ENCODE measurements at regions not wholly inside any gene's neighbourhood (a gene's known extent, or its start where the extent isn't known, plus 50 kb on each side); places are given as distances from the start of the nearest gene placed in this dataset.
"Not testable (repeated sequence)": the region's sequence is repeated elsewhere in the genome, so short reads cannot be mapped to it uniquely, and the experiment has no call there.

DNA sequence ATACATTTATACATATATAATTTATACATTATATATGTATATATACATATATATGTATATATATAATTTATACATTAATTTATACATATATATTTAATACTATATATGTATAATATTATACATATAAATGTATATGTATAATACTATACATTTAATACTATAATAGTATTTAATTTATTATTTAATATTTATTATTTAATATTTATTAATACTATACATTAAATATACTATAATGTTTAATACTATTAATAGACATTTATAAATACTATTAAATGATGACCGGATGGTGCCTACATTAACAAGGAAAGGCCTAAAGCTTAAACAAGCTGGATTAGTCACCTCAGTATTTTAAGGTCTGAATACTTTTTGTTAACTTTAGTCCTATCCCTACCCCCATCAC lies 145.9 kb upstream of the HTR1E start:
- in situ Hi-C loops (cut with MboI; ENCODE audit: low pct_unique_long_range_greater_than_20kb, low sequenced_read_pairs, unreplicated experiment): no loop called here
- DNase-seq (ENCODE audit: low spot score): no peak

DNA sequence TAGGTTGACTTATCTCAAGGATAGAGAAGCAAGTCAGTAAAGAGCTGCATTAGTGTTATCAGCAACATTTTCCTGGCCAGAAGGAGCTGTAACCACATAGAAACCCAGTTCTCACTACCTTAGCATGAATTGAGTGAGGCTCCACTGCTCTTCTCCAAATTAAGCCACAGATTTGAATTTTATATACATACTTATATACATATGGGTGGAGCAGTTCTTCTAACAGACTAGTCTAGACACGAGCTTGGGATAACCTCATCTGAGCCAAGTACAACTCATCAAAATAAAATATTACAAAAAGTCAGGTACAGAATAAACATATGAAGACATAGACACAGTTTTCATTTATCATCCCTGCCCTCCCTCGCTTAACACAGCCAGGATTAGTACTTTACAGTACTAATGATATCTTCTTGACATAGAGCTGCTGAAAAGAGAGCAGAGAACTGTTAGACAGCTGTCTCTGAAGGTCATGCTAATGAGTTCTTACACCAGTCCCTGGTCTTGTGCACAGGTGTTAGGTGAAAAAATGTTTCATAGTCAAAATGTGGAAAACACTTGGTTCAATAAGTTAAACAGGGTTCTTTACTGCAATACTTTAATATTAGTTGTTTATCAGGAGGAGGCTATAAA lies 147.4 kb upstream of the HTR1E start:
- in situ Hi-C loops (cut with MboI; ENCODE audit: low pct_unique_long_range_greater_than_20kb, low sequenced_read_pairs, unreplicated experiment): no loop called here
- no peak for DNase-seq (ENCODE audit: low spot score)
- TF ChIP-seq, protein P1, sequence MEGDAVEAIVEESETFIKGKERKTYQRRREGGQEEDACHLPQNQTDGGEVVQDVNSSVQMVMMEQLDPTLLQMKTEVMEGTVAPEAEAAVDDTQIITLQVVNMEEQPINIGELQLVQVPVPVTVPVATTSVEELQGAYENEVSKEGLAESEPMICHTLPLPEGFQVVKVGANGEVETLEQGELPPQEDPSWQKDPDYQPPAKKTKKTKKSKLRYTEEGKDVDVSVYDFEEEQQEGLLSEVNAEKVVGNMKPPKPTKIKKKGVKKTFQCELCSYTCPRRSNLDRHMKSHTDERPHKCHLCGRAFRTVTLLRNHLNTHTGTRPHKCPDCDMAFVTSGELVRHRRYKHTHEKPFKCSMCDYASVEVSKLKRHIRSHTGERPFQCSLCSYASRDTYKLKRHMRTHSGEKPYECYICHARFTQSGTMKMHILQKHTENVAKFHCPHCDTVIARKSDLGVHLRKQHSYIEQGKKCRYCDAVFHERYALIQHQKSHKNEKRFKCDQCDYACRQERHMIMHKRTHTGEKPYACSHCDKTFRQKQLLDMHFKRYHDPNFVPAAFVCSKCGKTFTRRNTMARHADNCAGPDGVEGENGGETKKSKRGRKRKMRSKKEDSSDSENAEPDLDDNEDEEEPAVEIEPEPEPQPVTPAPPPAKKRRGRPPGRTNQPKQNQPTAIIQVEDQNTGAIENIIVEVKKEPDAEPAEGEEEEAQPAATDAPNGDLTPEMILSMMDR (IDR thresholded peaks at IDR 0.05; ENCODE audit: extremely low read depth, insufficient read depth, missing control alignments): no peak

More for the DNA sequence above, 145.9 kb upstream of the HTR1E start:
- TF ChIP-seq, protein P1 (IDR thresholded peaks at IDR 0.05; ENCODE audit: extremely low read depth, insufficient read depth, missing control alignments): no peak

GRCh38 chr6:86782328-86782727 lies 155.0 kb upstream of the HTR1E start:
- no peak for DNase-seq (ENCODE audit: low spot score)
- TF ChIP-seq, protein P1 (IDR thresholded peaks at IDR 0.05; ENCODE audit: extremely low read depth, insufficient read depth, missing control alignments): no peak
- in situ Hi-C loops (cut with MboI; ENCODE audit: low pct_unique_long_range_greater_than_20kb, low sequenced_read_pairs, unreplicated experiment): no loop called here

DNA sequence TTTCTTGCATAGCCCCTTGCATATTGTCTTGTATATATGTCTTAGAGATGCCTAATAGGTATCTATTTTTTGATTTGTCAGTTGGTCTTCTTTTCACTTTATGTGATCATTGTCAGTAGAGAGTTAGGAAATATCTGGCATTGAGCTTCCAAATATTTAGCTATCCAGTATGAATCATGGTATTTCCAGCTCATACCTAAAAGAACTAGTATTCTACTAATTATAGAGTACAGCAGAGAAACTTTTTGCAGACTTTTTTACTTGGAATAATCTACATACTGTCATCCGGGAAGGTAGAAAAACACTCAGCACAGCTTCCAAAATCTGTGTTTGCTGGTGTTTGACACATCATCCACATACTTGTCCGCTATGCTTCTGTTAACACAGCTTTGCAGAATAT lies 156.4 kb upstream of the HTR1E start:
- TF ChIP-seq, protein P1 (IDR thresholded peaks at IDR 0.05; ENCODE audit: extremely low read depth, insufficient read depth, missing control alignments): no peak
- in situ Hi-C loops (cut with MboI; ENCODE audit: low pct_unique_long_range_greater_than_20kb, low sequenced_read_pairs, unreplicated experiment): no loop called here
- DNase-seq (ENCODE audit: low spot score): no peak

- in situ Hi-C loops (cut with MboI; ENCODE audit: low pct_unique_long_range_greater_than_20kb, low sequenced_read_pairs, unreplicated experiment): no loop called here
- TF ChIP-seq, protein P1 (IDR thresholded peaks at IDR 0.05; ENCODE audit: extremely low read depth, insufficient read depth, missing control alignments): no peak
- DNase-seq (ENCODE audit: low spot score): no peak
Observed at GRCh38 chr6:86775893-86776292, 161.4 kb upstream of the HTR1E start.

- in situ Hi-C loops (cut with MboI; ENCODE audit: low pct_unique_long_range_greater_than_20kb, low sequenced_read_pairs, unreplicated experiment): no loop called here
- no peak for DNase-seq (ENCODE audit: low spot score)
- TF ChIP-seq, protein P1 (IDR thresholded peaks at IDR 0.05; ENCODE audit: extremely low read depth, insufficient read depth, missing control alignments): no peak
Observed at GRCh38 chr6:86765211-86765610, 172.1 kb upstream of the HTR1E start.

DNA sequence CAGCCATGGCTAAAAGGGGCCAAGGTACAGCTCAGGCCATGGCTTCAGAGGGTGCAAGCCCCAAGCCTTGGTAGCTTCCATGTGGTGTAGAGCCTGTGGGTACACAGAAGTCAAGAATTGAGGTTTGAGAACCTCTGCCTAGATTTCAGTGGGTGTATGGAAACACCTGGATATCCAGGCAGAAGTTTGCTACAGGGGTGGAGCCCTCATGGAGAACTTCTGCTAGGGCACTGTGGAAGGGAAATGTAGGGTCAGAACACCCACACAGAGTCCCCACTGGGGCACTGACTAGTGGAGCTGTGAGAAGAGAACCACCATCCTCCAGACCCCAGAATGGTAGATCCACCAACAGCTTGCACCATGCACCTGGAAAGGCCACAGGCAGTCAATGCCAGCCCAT lies 177.4 kb upstream of the HTR1E start:
- in situ Hi-C loops (cut with MboI; ENCODE audit: low pct_unique_long_range_greater_than_20kb, low sequenced_read_pairs, unreplicated experiment); DNase-seq (ENCODE audit: low spot score): not testable (repeated sequence)
